Endodermal cell (in vitro differentiated cells): ENCODE measurements at regions not wholly inside any gene's neighbourhood (a gene's known extent, or its start where the extent isn't known, plus 50 kb on each side); places are given as distances from the start of the nearest gene placed in this dataset.

ENCODE experiments used
- DNase-seq: peaks from one replicate; pipeline ENCODE4 v3.0.0-alpha.2; 2017
- H3K27ac ChIP-seq: 2 replicates; pipeline ENCODE4 v1.5.1; 2013; ENCODE audit warnings: mild to moderate bottlenecking, low read depth, low read length, moderate library complexity
- H3K27me3 ChIP-seq: 2 replicates; pipeline ENCODE4 v1.6.1; 2013; ENCODE audit warnings: mild to moderate bottlenecking, low read length, moderate library complexity; ENCODE audit not compliant: insufficient read depth, control insufficient read depth, poor library complexity, severe bottlenecking
- H3K36me3 ChIP-seq: 2 replicates; pipeline ENCODE4 v1.7.0; 2013; ENCODE audit warnings: mild to moderate bottlenecking, low read length, moderate library complexity; ENCODE audit not compliant: control insufficient read depth, insufficient read depth
- H3K4me1 ChIP-seq: one replicate; pipeline ENCODE4 v1.7.0; 2013; ENCODE audit warnings: low read length; ENCODE audit not compliant: control insufficient read depth, insufficient read depth
- H3K4me3 ChIP-seq: 2 replicates; pipeline ENCODE4 v1.5.1; 2013; ENCODE audit warnings: mild to moderate bottlenecking, low read length, moderate library complexity
- H3K9ac ChIP-seq: 2 replicates; pipeline ENCODE4 v1.6.1; 2013; ENCODE audit warnings: mild to moderate bottlenecking, low read length, moderate library complexity; ENCODE audit not compliant: poor library complexity, severe bottlenecking; ENCODE audit errors: extremely low read depth
- H3K9me3 ChIP-seq: 2 replicates; pipeline ENCODE4 v1.6.1; 2013; ENCODE audit warnings: mild to moderate bottlenecking, low read length, moderate library complexity; ENCODE audit not compliant: control insufficient read depth
- H3K27ac Mint-ChIP-seq: 2 replicates; pipeline ENCODE4 v1.8.0; 2020; ENCODE audit warnings: mixed read lengths
- H3K27me3 Mint-ChIP-seq: 2 replicates; pipeline ENCODE4 v1.8.0; 2021; ENCODE audit warnings: mild to moderate bottlenecking, mixed read lengths; ENCODE audit not compliant: insufficient read depth
- H3K36me3 Mint-ChIP-seq: 2 replicates; pipeline ENCODE4 v1.8.0; 2020; ENCODE audit warnings: low read depth, mixed read lengths
- H3K4me1 Mint-ChIP-seq: 2 replicates; pipeline ENCODE4 v1.8.0; 2020; ENCODE audit warnings: mixed read lengths
- H3K4me3 Mint-ChIP-seq: 2 replicates; pipeline ENCODE4 v1.8.0; 2020; ENCODE audit warnings: mild to moderate bottlenecking, moderate library complexity, mixed read lengths
- H3K9me3 Mint-ChIP-seq: 2 replicates; pipeline ENCODE4 v1.8.0; 2020; ENCODE audit warnings: mild to moderate bottlenecking, mixed read lengths
- WGBS, 2 experiments: methylation state at CpG; one replicate each; pipeline versions ENCODE4 v1.1.5 to v1.1.7; 2013; ENCODE audit warnings: missing lambda C conversion rate in 2 of 2, mixed read lengths in 1 of 2; ENCODE audit not compliant: insufficient coverage in 1 of 2, insufficient read length in 1 of 2; 5-methylcytosine and 5-hydroxymethylcytosine counted together
- TF ChIP-seq, protein P1 (sequence below): fragments of 200-600 bp; sonication (generic); conservative IDR thresholded peaks from 2 replicates; pipeline ENCODE4 v1.5.0; 2021; ENCODE audit warnings: antibody characterized with exemption, mild to moderate bottlenecking

DNA sequence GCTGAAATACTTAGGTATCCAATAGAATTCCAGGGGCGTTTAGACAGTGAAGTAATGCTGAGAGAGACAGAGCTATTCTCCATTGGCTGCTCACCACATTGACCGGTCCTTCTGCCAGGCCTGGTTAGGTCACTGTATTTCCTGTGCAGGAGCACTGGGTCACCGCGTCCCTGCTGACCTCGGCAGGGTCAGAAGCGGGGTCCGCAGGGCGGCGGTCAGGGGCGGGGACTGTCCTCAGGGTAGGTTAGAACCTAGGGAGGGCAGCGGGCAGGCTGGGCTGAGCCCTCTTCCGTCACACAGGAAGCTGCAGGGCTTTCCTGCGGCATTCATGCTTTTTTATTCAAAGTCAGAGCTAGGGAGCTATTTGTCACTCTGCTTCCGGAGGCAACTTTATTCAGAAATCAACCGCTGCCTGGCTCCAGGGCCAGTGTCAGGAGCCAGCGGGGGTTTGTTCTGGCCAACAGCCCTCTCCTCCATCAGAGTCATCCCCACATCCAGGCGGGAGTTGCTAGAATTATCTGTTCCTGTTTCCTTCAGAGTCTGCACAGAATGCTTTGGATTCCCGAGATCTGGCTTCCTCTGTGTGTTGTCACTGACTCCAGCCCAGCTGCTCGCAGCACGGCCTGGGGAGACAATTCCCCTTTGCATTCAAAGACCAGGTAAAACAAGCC, 81.2 kb upstream of the WASF3 start:
- H3K27me3 Mint-ChIP-seq: no peaks in the 10 kb centered on the region
- peak overlapping the region; percentile 61 for H3K4me3 ChIP-seq
- TF ChIP-seq, protein P1, sequence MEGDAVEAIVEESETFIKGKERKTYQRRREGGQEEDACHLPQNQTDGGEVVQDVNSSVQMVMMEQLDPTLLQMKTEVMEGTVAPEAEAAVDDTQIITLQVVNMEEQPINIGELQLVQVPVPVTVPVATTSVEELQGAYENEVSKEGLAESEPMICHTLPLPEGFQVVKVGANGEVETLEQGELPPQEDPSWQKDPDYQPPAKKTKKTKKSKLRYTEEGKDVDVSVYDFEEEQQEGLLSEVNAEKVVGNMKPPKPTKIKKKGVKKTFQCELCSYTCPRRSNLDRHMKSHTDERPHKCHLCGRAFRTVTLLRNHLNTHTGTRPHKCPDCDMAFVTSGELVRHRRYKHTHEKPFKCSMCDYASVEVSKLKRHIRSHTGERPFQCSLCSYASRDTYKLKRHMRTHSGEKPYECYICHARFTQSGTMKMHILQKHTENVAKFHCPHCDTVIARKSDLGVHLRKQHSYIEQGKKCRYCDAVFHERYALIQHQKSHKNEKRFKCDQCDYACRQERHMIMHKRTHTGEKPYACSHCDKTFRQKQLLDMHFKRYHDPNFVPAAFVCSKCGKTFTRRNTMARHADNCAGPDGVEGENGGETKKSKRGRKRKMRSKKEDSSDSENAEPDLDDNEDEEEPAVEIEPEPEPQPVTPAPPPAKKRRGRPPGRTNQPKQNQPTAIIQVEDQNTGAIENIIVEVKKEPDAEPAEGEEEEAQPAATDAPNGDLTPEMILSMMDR: no peak
- WGBS, 2 experiments: 10 to 27% methylated on average over 15 to 20 of the region's 20 CpGs
- no peaks in the 10 kb centered on the region for H3K9me3 ChIP-seq
- peaks cover 4% of the 10 kb centered on the region for H3K4me1 ChIP-seq
- H3K36me3 Mint-ChIP-seq: no peaks in the 10 kb centered on the region
- H3K9ac ChIP-seq: no peak overlapping the region
- peak overlapping the region; percentile 57 for H3K27ac Mint-ChIP-seq
- H3K4me3 Mint-ChIP-seq: peak overlapping the region; percentile 53
- peaks cover 8% of the 10 kb centered on the region for H3K4me1 Mint-ChIP-seq
- peak; percentile 88 for DNase-seq
- H3K27me3 ChIP-seq: no peaks in the 10 kb centered on the region
- H3K9me3 Mint-ChIP-seq: no peaks in the 10 kb centered on the region
- no peaks in the 10 kb centered on the region for H3K36me3 ChIP-seq
- H3K27ac ChIP-seq: peak overlapping the region; percentile 24

DNA sequence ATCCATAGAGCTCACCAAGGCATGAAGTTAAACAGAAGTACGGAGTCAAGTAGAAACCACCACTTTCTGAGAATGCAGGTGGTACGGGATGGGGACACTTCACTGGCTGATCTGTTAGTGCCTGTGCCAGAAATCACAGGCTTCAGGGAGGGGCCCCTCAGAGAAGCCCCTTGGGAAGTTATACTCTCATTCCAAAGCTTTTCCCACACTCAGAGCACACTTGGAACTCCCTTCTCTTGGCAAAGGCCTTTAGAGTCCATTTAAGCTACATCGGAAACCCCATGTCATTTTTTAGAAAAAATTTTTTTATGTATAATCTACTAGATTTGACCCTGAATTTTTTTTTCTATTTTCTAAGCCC, 80.7 kb upstream of the WASF3 start:
- Histone ChIP-seq H3K36me3 (no peaks in the 10 kb centered on the region), H3K27me3 (no peaks in the 10 kb centered on the region), H3K4me1 (peaks cover 4% of the 10 kb centered on the region), H3K9ac (no peak overlapping the region), H3K27ac (no peak overlapping the region), H3K9me3 (no peaks in the 10 kb centered on the region), H3K4me3 (peak overlapping the region; percentile 61)
- no peaks in the 10 kb centered on the region for H3K36me3 Mint-ChIP-seq
- TF ChIP-seq, protein P1: no peak
- H3K9me3 Mint-ChIP-seq: no peaks in the 10 kb centered on the region
- peak overlapping the region; percentile 57 for H3K27ac Mint-ChIP-seq
- H3K4me3 Mint-ChIP-seq: peak overlapping the region; percentile 53
- peaks cover 8% of the 10 kb centered on the region for H3K4me1 Mint-ChIP-seq
- DNase-seq: no peak
- H3K27me3 Mint-ChIP-seq: no peaks in the 10 kb centered on the region
- WGBS, 2 experiments: 55 to 60% methylated on average over 2 of the region's 3 CpGs

GRCh38 chr13:26477681-26478080, 79.8 kb upstream of the WASF3 start:
- H3K9ac ChIP-seq: no peak overlapping the region
- no peaks in the 10 kb centered on the region for H3K9me3 Mint-ChIP-seq
- H3K27me3 Mint-ChIP-seq: no peaks in the 10 kb centered on the region
- no peaks in the 10 kb centered on the region for H3K36me3 ChIP-seq
- no peak overlapping the region for H3K4me3 Mint-ChIP-seq
- no peak overlapping the region for H3K27ac Mint-ChIP-seq
- H3K27me3 ChIP-seq: no peaks in the 10 kb centered on the region
- 93 to 100% methylated on average over 2 to 4 of the region's 6 CpGs for WGBS, 2 experiments
- peak; percentile 26 for DNase-seq
- H3K4me1 ChIP-seq: peaks cover 4% of the 10 kb centered on the region
- no peaks in the 10 kb centered on the region for H3K9me3 ChIP-seq
- H3K4me1 Mint-ChIP-seq: peaks cover 8% of the 10 kb centered on the region
- H3K36me3 Mint-ChIP-seq: no peaks in the 10 kb centered on the region
- H3K27ac ChIP-seq: no peak overlapping the region
- TF ChIP-seq, protein P1: no peak
- H3K4me3 ChIP-seq: no peak overlapping the region
